H1 (cell line): ENCODE measurements at regions not wholly inside any gene's neighbourhood (a gene's known extent, or its start where the extent isn't known, plus 50 kb on each side); places are given as distances from the start of the nearest gene placed in this dataset.

Source experiments
- CTCF ChIA-PET: fragments of 300-600 bp; sonication (Branson Sonifier 250); formaldehyde crosslinking; loops from one replicate; lab custom pipeline; 2021; ENCODE audit not compliant: partially characterized antibody; lab: Charles Lee
- POLR2A ChIA-PET: fragments of 300-600 bp; sonication (Branson Sonifier 250); formaldehyde crosslinking; loops from one replicate; lab custom pipeline; 2021; ENCODE audit warnings: inconsistent platforms; ENCODE audit not compliant: partially characterized antibody; lab: Charles Lee
- DNase-seq, 2 experiments: peaks; one replicate each; pipeline versions ENCODE4 v3.0.0 to v3.0.0-alpha.2; 2010 to 2022; ENCODE audit warnings: low spot score in 2 of 2, low read depth in 1 of 2, mixed read lengths in 1 of 2
- FAIRE-seq: peaks from 2 replicates; lab custom pipeline; 2011; peaks lifted over from hg19 to GRCh38; lab: Jason Lieb, UNC
- H2AFZ ChIP-seq: 2 replicates; pipeline ENCODE4 v1.8.1; 2012; ENCODE audit warnings: low read length, inconsistent platforms
- H2AK5ac ChIP-seq: 2 replicates; pipeline ENCODE4 v1.6.1; 2013; ENCODE audit warnings: low read depth, low read length
- H2BK120ac ChIP-seq: replicated peaks from 2 replicates; pipeline ENCODE3; 2013; ENCODE audit warnings: low read depth, low read length, inconsistent platforms
- H2BK12ac ChIP-seq: 2 replicates; pipeline ENCODE4 v1.6.1; 2013; ENCODE audit warnings: low read depth, low read length
- H2BK15ac ChIP-seq: 2 replicates; pipeline ENCODE4 v1.6.1; 2013; ENCODE audit warnings: low read length
- H2BK20ac ChIP-seq: 2 replicates; pipeline ENCODE4 v1.6.1; 2013; ENCODE audit warnings: low read length
- H2BK5ac ChIP-seq: 2 replicates; pipeline ENCODE4 v1.6.1; 2013; ENCODE audit warnings: low read depth, low read length
- H3K14ac ChIP-seq: 2 replicates; pipeline ENCODE4 v1.6.1; 2013; ENCODE audit warnings: inconsistent platforms; ENCODE audit not compliant: insufficient read length
- H3K18ac ChIP-seq: 2 replicates; pipeline ENCODE4 v1.6.1; 2013; ENCODE audit warnings: low read length; ENCODE audit errors: extremely low read depth
- H3K23ac ChIP-seq: 2 replicates; pipeline ENCODE4 v1.6.1; 2013; ENCODE audit warnings: inconsistent platforms; ENCODE audit not compliant: insufficient read length
- H3K23me2 ChIP-seq: 2 replicates; pipeline ENCODE4 v1.6.1; 2013; ENCODE audit warnings: low read depth, low read length
- H3K27ac ChIP-seq: 2 replicates; pipeline ENCODE4 v1.6.1; 2011; ENCODE audit warnings: low read depth, low read length, inconsistent platforms
- H3K27me3 ChIP-seq, 4 experiments: replicated peaks in 1 of 4; 1 replicate in 1 of 4; 2 replicates in 3 of 4; pipeline versions ENCODE4 v1.6.1 to v1.8.1; 2011 to 2013; ENCODE audit warnings: low read length in 3 of 4, mild to moderate bottlenecking in 3 of 4, inconsistent platforms in 2 of 4, mixed read lengths in 2 of 4, moderate library complexity in 1 of 4; ENCODE audit not compliant: control insufficient read depth in 3 of 4, insufficient read depth in 3 of 4; ENCODE audit errors: extremely low read depth in 1 of 4
- H3K36me3 ChIP-seq, 4 experiments: 2 replicates each; pipeline versions ENCODE4 v1.6.1 to v1.8.1; 2011 to 2013; ENCODE audit warnings: mild to moderate bottlenecking in 4 of 4, low read length in 3 of 4, moderate library complexity in 2 of 4, control low read depth in 1 of 4, inconsistent platforms in 1 of 4; ENCODE audit not compliant: insufficient read depth in 4 of 4, control insufficient read depth in 2 of 4
- H3K4ac ChIP-seq: replicated peaks from 2 replicates; pipeline ENCODE3; 2013; ENCODE audit warnings: low read length, low read depth, mixed read lengths, inconsistent platforms; ENCODE audit not compliant: insufficient read length
- H3K4me1 ChIP-seq, 4 experiments: replicated peaks in 1 of 4; 1 replicate in 1 of 4; 2 replicates in 3 of 4; pipeline versions ENCODE4 v1.6.1 to v1.8.1; 2011 to 2013; ENCODE audit warnings: low read length in 3 of 4, inconsistent platforms in 2 of 4, mixed read lengths in 1 of 4; ENCODE audit not compliant: insufficient read depth in 4 of 4, control insufficient read depth in 3 of 4
- H3K4me2 ChIP-seq, 2 experiments: 2 replicates each; pipeline versions ENCODE4 v1.6.1 to v1.8.1; 2011 to 2013; ENCODE audit warnings: low read depth in 2 of 2, low read length in 2 of 2, control low read depth in 1 of 2, inconsistent platforms in 1 of 2, mild to moderate bottlenecking in 1 of 2; ENCODE audit not compliant: insufficient read depth in 1 of 2
- H3K4me3 ChIP-seq, 4 experiments: fragments of 200-600, 300-600 bp in 1 of 4; sonication (generic), shearing (Covaris generic), sonication (Bioruptor Twin) in 1 of 4; 2 replicates each; pipeline versions ENCODE4 v1.5.1 to v1.8.1; 2011 to 2016; ENCODE audit warnings: low read length in 4 of 4, low read depth in 3 of 4, control low read depth in 2 of 4, inconsistent platforms in 2 of 4, mild to moderate bottlenecking in 2 of 4, mixed read lengths in 1 of 4, moderate library complexity in 1 of 4; ENCODE audit not compliant: insufficient read depth in 2 of 4; ENCODE audit errors: extremely low read depth in 1 of 4
- H3K56ac ChIP-seq: replicated peaks from 2 replicates; pipeline ENCODE3; 2013; ENCODE audit warnings: low read depth, mild to moderate bottlenecking, mixed read lengths, low read length, inconsistent platforms; ENCODE audit not compliant: insufficient read length
- H3K79me1 ChIP-seq: 2 replicates; pipeline ENCODE4 v1.6.1; 2013; ENCODE audit warnings: low read depth, low read length, control low read depth
- H3K79me2 ChIP-seq, 2 experiments: 2 replicates each; pipeline versions ENCODE4 v1.6.1 to v1.8.1; 2012 to 2013; ENCODE audit warnings: low read length in 2 of 2, mild to moderate bottlenecking in 2 of 2, inconsistent platforms in 1 of 2; ENCODE audit not compliant: insufficient read depth in 2 of 2, control insufficient read depth in 1 of 2
- H3K9ac ChIP-seq, 4 experiments: replicated peaks in 1 of 4; 1 replicate in 1 of 4; 2 replicates in 3 of 4; pipeline versions ENCODE4 v1.6.1 to v1.8.1; 2011 to 2013; ENCODE audit warnings: low read depth in 3 of 4, low read length in 3 of 4, control low read depth in 2 of 4, mild to moderate bottlenecking in 2 of 4, moderate library complexity in 2 of 4, inconsistent platforms in 1 of 4; ENCODE audit errors: extremely low read depth in 1 of 4
- H3K9me3 ChIP-seq, 2 experiments: 2 replicates each; pipeline versions ENCODE4 v1.6.1 to v1.8.1; 2012 to 2013; ENCODE audit warnings: mild to moderate bottlenecking in 2 of 2, moderate library complexity in 2 of 2, control low read depth in 1 of 2, inconsistent platforms in 1 of 2, low read depth in 1 of 2, low read length in 1 of 2, mixed read lengths in 1 of 2; ENCODE audit not compliant: insufficient read depth in 2 of 2
- H4K20me1 ChIP-seq, 2 experiments: replicated peaks in 1 of 2; 2 replicates each; pipeline versions ENCODE3 to v1.8.1; 2011 to 2013; ENCODE audit warnings: inconsistent platforms in 2 of 2, low read length in 2 of 2, mild to moderate bottlenecking in 1 of 2; ENCODE audit not compliant: insufficient read depth in 2 of 2, control insufficient read depth in 1 of 2
- H4K5ac ChIP-seq: 2 replicates; pipeline ENCODE4 v1.6.1; 2013; ENCODE audit warnings: low read length, low read depth, mixed read lengths, inconsistent platforms; ENCODE audit not compliant: insufficient read length
- H4K8ac ChIP-seq: 2 replicates; pipeline ENCODE4 v1.8.0; 2013; ENCODE audit warnings: mild to moderate bottlenecking, moderate library complexity, low read length, inconsistent platforms; ENCODE audit not compliant: insufficient read depth; ENCODE audit errors: extremely low read depth
- H4K91ac ChIP-seq: replicated peaks from 2 replicates; pipeline ENCODE3; 2013; ENCODE audit warnings: low read length, mixed read lengths, inconsistent platforms; ENCODE audit not compliant: insufficient read length
- GTF2F1 ChIP-seq: IDR thresholded peaks from 2 replicates; pipeline ENCODE4 v1.6.1; 2012; ENCODE audit warnings: low read depth, low read length, improper control_type of control experiment, borderline replicate concordance
- NRF1 ChIP-seq: IDR thresholded peaks from 2 replicates; pipeline ENCODE4 v1.6.1; 2011; ENCODE audit warnings: mild to moderate bottlenecking, low read depth, low read length, improper control_type of control experiment
- PHF8 ChIP-seq: fragments of 200-600 bp; sonication (generic); conservative IDR thresholded peaks from 2 replicates; pipeline ENCODE4 v1.7.1; 2012; ENCODE audit warnings: low read depth, mild to moderate bottlenecking, inconsistent platforms, low read length, moderate library complexity
- RFX5 ChIP-seq: IDR thresholded peaks from 2 replicates; pipeline ENCODE4 v1.6.1; 2011; ENCODE audit warnings: low read depth, low read length, improper control_type of control experiment, borderline replicate concordance
- SIN3A ChIP-seq, 2 experiments: IDR thresholded peaks in 1 of 2; conservative IDR thresholded peaks in 1 of 2; 2 replicates each; pipeline ENCODE4 v1.6.1; 2011 to 2012; ENCODE audit warnings: low read length in 2 of 2, improper control_type of control experiment in 1 of 2, low read depth in 1 of 2, mild to moderate bottlenecking in 1 of 2
- WGBS, 2 experiments: shearing (Covaris generic) in 1 of 2; methylation state at CpG; one replicate each; pipeline versions ENCODE4 v1.1.6 to v1.1.7; 2013 to 2015; ENCODE audit warnings: low lambda C conversion rate in 2 of 2, mixed read lengths in 2 of 2, inconsistent platforms in 1 of 2, low coverage in 1 of 2, missing lambda C conversion rate in 1 of 2; ENCODE audit not compliant: insufficient replicate concordance in 2 of 2, insufficient coverage in 1 of 2, insufficient read length in 1 of 2; ENCODE audit errors: extremely low coverage in 1 of 2, missing lambda C conversion rate in 1 of 2; 5-methylcytosine and 5-hydroxymethylcytosine counted together

GRCh38 chr1:102431253-102431652 lies 434.5 kb upstream of the OLFM3 start:
- 100% methylated on average over 1 of the region's 1 CpG; no CpG with 5 or more reads in 1 of the 2 experiments for WGBS, 2 experiments
- no peak overlapping the region for H2AFZ ChIP-seq

More at GRCh38 chr1:102431253-102431652, 434.5 kb upstream of the OLFM3 start:
- POLR2A ChIA-PET, result no interaction called here
- H2BK20ac ChIP-seq, result no peak overlapping the region
- no peak overlapping the region for H2AK5ac ChIP-seq
- H3K36me3 ChIP-seq, result no peaks in the 10 kb centered on the region
- no peaks in the 10 kb centered on the region for H3K27me3 ChIP-seq
- H2BK15ac ChIP-seq, result no peak overlapping the region
- no peak overlapping the region for H4K8ac ChIP-seq
- no peak overlapping the region for H2BK12ac ChIP-seq
- H3K4me2 ChIP-seq, result no peak overlapping the region
- FAIRE-seq (no peak), DNase-seq (no peak)
- H3K9ac ChIP-seq, result no peak overlapping the region; a peak in 1 of 7 replicates
- no peaks in the 10 kb centered on the region for H3K79me1 ChIP-seq
- no peaks in the 10 kb centered on the region for H3K4me1 ChIP-seq
- H4K91ac ChIP-seq, result no peak overlapping the region
- H3K27ac ChIP-seq, result no peak overlapping the region
- H2BK5ac ChIP-seq, result no peak overlapping the region
- no peak overlapping the region for H3K14ac ChIP-seq
- no peak overlapping the region for H3K56ac ChIP-seq
- no peak overlapping the region for H3K4ac ChIP-seq
- no peaks in the 10 kb centered on the region for H3K23me2 ChIP-seq
- no peaks in the 10 kb centered on the region for H4K20me1 ChIP-seq
- H3K18ac ChIP-seq, result no peak overlapping the region
- no peak for TF ChIP-seq NRF1
- TF ChIP-seq GTF2F1, result no peak
- TF ChIP-seq PHF8, result no peak
- TF ChIP-seq RFX5, result no peak
- TF ChIP-seq SIN3A (conservative IDR thresholded peaks at IDR 0.05 in 1 of 2, IDR thresholded peaks at IDR 0.05 in 1 of 2; ENCODE audit: low read depth in 1 of 2, low read length in 2 of 2), result no peak
- H3K9me3 ChIP-seq, result no peaks in the 10 kb centered on the region
- no peak overlapping the region for H3K4me3 ChIP-seq
- CTCF ChIA-PET, result interaction anchor here (1.3 kb wide), 1 partner anchor 778 kb away, joined by 3 read pairs; no protein-coding TSS in a partner anchor
- H3K79me2 ChIP-seq, result no peaks in the 10 kb centered on the region
- H4K5ac ChIP-seq, result no peak overlapping the region
- H3K23ac ChIP-seq, result no peak overlapping the region
- H2BK120ac ChIP-seq, result no peak overlapping the region
